Tibial nerve (tissue), 3 donors: ENCODE measurements at regions not wholly inside any gene's neighbourhood (a gene's known extent, or its start where the extent isn't known, plus 50 kb on each side); places are given as distances from the start of the nearest gene placed in this dataset.

Experiments
- POLR2A ChIP-seq, 2 donors: fragments of 450-650 bp; IDR thresholded peaks; one replicate each; pipeline ENCODE4 v1.6.1; 2017; ENCODE audit warnings: antibody characterized with exemption in 2 of 2, mild to moderate bottlenecking in 2 of 2, moderate library complexity in 2 of 2
- TF ChIP-seq, protein P1 (sequence below), 5 experiments: fragments of 200-600 bp in 3 of 5; fragments of 450-650 bp in 2 of 5; sonication (generic) in 3 of 5; IDR thresholded peaks; one replicate each; pipeline ENCODE4 v1.5.1; 2016 to 2019; ENCODE audit warnings: antibody characterized with exemption in 5 of 5, mild to moderate bottlenecking in 3 of 5, moderate library complexity in 2 of 5

DNA sequence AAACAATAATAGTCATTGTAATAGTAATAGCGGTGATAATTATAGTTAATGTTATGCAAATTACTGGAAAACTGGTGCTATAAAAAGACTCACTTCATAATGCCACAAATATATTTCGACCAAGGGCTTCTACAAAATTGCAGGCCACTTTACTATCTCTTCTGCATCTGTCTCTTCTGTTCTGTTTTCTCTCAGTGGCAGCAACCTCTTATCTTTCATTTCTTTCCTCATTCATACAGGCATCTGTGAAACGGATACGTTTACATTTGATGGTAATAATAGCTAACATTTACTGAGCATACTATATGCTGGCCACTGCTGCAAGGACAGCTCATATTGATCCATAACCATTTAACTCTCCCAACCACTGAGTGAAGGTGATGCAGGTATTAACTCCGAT lies 537.4 kb upstream of the PFKP start:
- TF ChIP-seq, protein P1, sequence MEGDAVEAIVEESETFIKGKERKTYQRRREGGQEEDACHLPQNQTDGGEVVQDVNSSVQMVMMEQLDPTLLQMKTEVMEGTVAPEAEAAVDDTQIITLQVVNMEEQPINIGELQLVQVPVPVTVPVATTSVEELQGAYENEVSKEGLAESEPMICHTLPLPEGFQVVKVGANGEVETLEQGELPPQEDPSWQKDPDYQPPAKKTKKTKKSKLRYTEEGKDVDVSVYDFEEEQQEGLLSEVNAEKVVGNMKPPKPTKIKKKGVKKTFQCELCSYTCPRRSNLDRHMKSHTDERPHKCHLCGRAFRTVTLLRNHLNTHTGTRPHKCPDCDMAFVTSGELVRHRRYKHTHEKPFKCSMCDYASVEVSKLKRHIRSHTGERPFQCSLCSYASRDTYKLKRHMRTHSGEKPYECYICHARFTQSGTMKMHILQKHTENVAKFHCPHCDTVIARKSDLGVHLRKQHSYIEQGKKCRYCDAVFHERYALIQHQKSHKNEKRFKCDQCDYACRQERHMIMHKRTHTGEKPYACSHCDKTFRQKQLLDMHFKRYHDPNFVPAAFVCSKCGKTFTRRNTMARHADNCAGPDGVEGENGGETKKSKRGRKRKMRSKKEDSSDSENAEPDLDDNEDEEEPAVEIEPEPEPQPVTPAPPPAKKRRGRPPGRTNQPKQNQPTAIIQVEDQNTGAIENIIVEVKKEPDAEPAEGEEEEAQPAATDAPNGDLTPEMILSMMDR (IDR thresholded peaks at IDR 0.05), result no peak
- no peak for TF ChIP-seq POLR2A (IDR thresholded peaks at IDR 0.05)
